SK-N-SH treated with all-trans-retinoic acid at 6 μM for 48 hours (cell line): ENCODE measurements at regions not wholly inside any gene's neighbourhood (a gene's known extent, or its start where the extent isn't known, plus 50 kb on each side); places are given as distances from the start of the nearest gene placed in this dataset.

Experiments
- ATAC-seq: fragments of 200-7000 bp; cut with Tn5 transposase; 3 replicates; pipeline ENCODE4 v1.9.1; 2020; ENCODE audit warnings: mild to moderate bottlenecking, moderate library complexity
- ARNTL ChIP-seq: fragments of 450-650 bp; formaldehyde crosslinking; IDR thresholded peaks from 2 replicates; pipeline ENCODE4 v1.5.0; 2020; ENCODE audit warnings: low read depth, mild to moderate bottlenecking, moderate library complexity, borderline replicate concordance
- BACH2 ChIP-seq: fragments of 250-450 bp; sonication (Bioruptor Pico); IDR thresholded peaks from 2 replicates; pipeline ENCODE4 v1.9.0; 2021; ENCODE audit warnings: mild to moderate bottlenecking, borderline replicate concordance
- CREB5 ChIP-seq: fragments of 250-450 bp; sonication (Bioruptor Pico); IDR thresholded peaks from 2 replicates; pipeline ENCODE4 v1.5.1; 2020; ENCODE audit warnings: low read depth, mild to moderate bottlenecking, moderate library complexity
- CSDC2 ChIP-seq: fragments of 250-450 bp; sonication (Bioruptor Pico); IDR thresholded peaks from 2 replicates; pipeline ENCODE4 v1.5.0; 2020; ENCODE audit warnings: mild to moderate bottlenecking, moderate library complexity
- ESRRG ChIP-seq: fragments of 250-450 bp; sonication (Bioruptor Pico); IDR thresholded peaks from 2 replicates; pipeline ENCODE4 v1.6.1; 2021; ENCODE audit warnings: mild to moderate bottlenecking
- GLIS3 ChIP-seq: fragments of 250-450 bp; sonication (Bioruptor Pico); IDR thresholded peaks from 2 replicates; pipeline ENCODE4 v1.5.0; 2020; ENCODE audit warnings: mild to moderate bottlenecking, moderate library complexity
- ISL1 ChIP-seq: fragments of 250-450 bp; sonication (Bioruptor Pico); IDR thresholded peaks from 2 replicates; pipeline ENCODE4 v2.1.2; 2022; ENCODE audit warnings: mild to moderate bottlenecking, moderate library complexity
- POU6F1 ChIP-seq: fragments of 250-450 bp; sonication (Bioruptor Pico); IDR thresholded peaks from 2 replicates; pipeline ENCODE4 v1.8.0; 2021; ENCODE audit warnings: low read depth, mild to moderate bottlenecking, moderate library complexity, borderline replicate concordance
- RARB ChIP-seq: fragments of 250-450 bp; sonication (Bioruptor Pico); IDR thresholded peaks from 2 replicates; pipeline ENCODE4 v1.8.0; 2021; ENCODE audit warnings: mild to moderate bottlenecking, moderate library complexity
- SNAI2 ChIP-seq: fragments of 250-450 bp; sonication (Bioruptor Pico); IDR thresholded peaks from 2 replicates; pipeline ENCODE4 v1.5.0; 2020; ENCODE audit warnings: mild to moderate bottlenecking, moderate library complexity
- TCF4 ChIP-seq: fragments of 250-450 bp; sonication (Bioruptor Pico); IDR thresholded peaks from 2 replicates; pipeline ENCODE4 v1.8.0; 2021; ENCODE audit warnings: mild to moderate bottlenecking, moderate library complexity, borderline replicate concordance
- TOX ChIP-seq: fragments of 250-450 bp; sonication (Bioruptor Pico); IDR thresholded peaks from 2 replicates; pipeline ENCODE4 v1.8.0; 2021; ENCODE audit warnings: mild to moderate bottlenecking, moderate library complexity, borderline replicate concordance
- TSHZ2 ChIP-seq: fragments of 250-450 bp; sonication (Bioruptor Pico); IDR thresholded peaks from 2 replicates; pipeline ENCODE4 v1.5.0; 2020; ENCODE audit warnings: mild to moderate bottlenecking, moderate library complexity
- ZC3H10 ChIP-seq: fragments of 250-450 bp; sonication (Bioruptor Pico); IDR thresholded peaks from 2 replicates; pipeline ENCODE4 v1.5.1; 2021; ENCODE audit warnings: mild to moderate bottlenecking, moderate library complexity
- ZFP3 ChIP-seq: fragments of 250-450 bp; sonication (Bioruptor Pico); IDR thresholded peaks from 2 replicates; pipeline ENCODE4 v1.5.0; 2020; ENCODE audit warnings: mild to moderate bottlenecking, moderate library complexity
- ZNF565 ChIP-seq: fragments of 450-650 bp; formaldehyde crosslinking; conservative IDR thresholded peaks from 2 replicates; pipeline ENCODE4 v1.5.0; 2020; ENCODE audit warnings: low read depth, mild to moderate bottlenecking, moderate library complexity
- ZNF70 ChIP-seq: fragments of 450-650 bp; formaldehyde crosslinking; IDR thresholded peaks from 2 replicates; pipeline ENCODE4 v1.5.0; 2020; ENCODE audit warnings: mild to moderate bottlenecking, moderate library complexity
- ZNF8 ChIP-seq: fragments of 450-650 bp; formaldehyde crosslinking; IDR thresholded peaks from 2 replicates; pipeline ENCODE4 v1.5.0; 2020; ENCODE audit warnings: mild to moderate bottlenecking, moderate library complexity
- TF ChIP-seq, protein P1 (sequence below): fragments of 250-450 bp; sonication (Bioruptor Pico); IDR thresholded peaks from 2 replicates; pipeline ENCODE4 v1.5.1; 2021; ENCODE audit warnings: mild to moderate bottlenecking, moderate library complexity

GRCh38 chr6:85069577-85069976 is 305.2 kb upstream of the TBX18 start:
- no peak for ATAC-seq
- no peak for TF ChIP-seq TOX (CRISPR knock-in tag)
- TF ChIP-seq RARB = no peak
- TF ChIP-seq, protein P1, sequence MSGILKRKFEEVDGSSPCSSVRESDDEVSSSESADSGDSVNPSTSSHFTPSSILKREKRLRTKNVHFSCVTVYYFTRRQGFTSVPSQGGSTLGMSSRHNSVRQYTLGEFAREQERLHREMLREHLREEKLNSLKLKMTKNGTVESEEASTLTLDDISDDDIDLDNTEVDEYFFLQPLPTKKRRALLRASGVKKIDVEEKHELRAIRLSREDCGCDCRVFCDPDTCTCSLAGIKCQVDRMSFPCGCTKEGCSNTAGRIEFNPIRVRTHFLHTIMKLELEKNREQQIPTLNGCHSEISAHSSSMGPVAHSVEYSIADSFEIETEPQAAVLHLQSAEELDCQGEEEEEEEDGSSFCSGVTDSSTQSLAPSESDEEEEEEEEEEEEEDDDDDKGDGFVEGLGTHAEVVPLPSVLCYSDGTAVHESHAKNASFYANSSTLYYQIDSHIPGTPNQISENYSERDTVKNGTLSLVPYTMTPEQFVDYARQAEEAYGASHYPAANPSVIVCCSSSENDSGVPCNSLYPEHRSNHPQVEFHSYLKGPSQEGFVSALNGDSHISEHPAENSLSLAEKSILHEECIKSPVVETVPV (CRISPR knock-in tag) = no peak
- no peak for TF ChIP-seq ZNF565 (CRISPR knock-in tag)
- TF ChIP-seq TSHZ2 (CRISPR knock-in tag) = no peak
- TF ChIP-seq POU6F1 (CRISPR knock-in tag) = no peak
- no peak for TF ChIP-seq ISL1 (CRISPR knock-in tag)
- no peak for TF ChIP-seq TCF4 (CRISPR knock-in tag)
- TF ChIP-seq CSDC2 (CRISPR knock-in tag) = no peak
- TF ChIP-seq ZNF70 (CRISPR knock-in tag) = no peak
- no peak for TF ChIP-seq GLIS3 (CRISPR knock-in tag)
- TF ChIP-seq ZC3H10 (CRISPR knock-in tag) = no peak

DNA sequence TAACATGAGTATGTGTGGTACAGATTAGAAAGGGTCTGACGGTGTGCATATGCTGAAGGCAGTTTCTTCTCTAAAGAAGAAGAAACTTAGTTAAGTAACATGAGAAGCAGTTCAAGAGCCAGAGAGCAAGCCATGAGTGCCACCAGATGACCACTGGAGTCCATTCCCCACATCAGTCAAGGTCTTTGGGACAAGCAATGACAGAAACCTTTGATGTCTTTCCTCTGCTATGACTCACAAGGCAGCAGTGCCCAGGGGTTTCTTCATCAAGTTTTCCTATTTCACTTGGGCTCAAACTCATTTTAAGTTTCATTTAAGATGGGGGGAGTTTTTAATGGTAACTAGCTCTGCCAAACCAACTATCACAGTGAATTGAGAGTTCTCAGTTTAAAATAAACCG is 303.8 kb upstream of the TBX18 start:
- TF ChIP-seq ARNTL (CRISPR knock-in tag) = no peak
- TF ChIP-seq, protein P1 (CRISPR knock-in tag) = no peak
- no peak for TF ChIP-seq ESRRG
- no peak for TF ChIP-seq ZC3H10 (CRISPR knock-in tag)
- no peak for TF ChIP-seq CSDC2 (CRISPR knock-in tag)
- TF ChIP-seq ZFP3 = no peak
- no peak for TF ChIP-seq SNAI2
- no peak for TF ChIP-seq POU6F1 (CRISPR knock-in tag)
- TF ChIP-seq BACH2 (CRISPR knock-in tag) = no peak
- TF ChIP-seq ZNF8 (CRISPR knock-in tag) = no peak
- no peak for TF ChIP-seq CREB5
- no peak for TF ChIP-seq ZNF565 (CRISPR knock-in tag)
- TF ChIP-seq RARB = no peak
- TF ChIP-seq ZNF70 (CRISPR knock-in tag) = no peak
- TF ChIP-seq TOX (CRISPR knock-in tag) = no peak
- no peak for ATAC-seq

GRCh38 chr6:85066266-85066665 is 301.9 kb upstream of the TBX18 start:
- TF ChIP-seq ZNF70 (CRISPR knock-in tag) (no peak), RARB (no peak)
- TF ChIP-seq, protein P1 (CRISPR knock-in tag) = no peak
- TF ChIP-seq, all 23 proteins: peak for 0
- no peak for ATAC-seq
